Activated naive CD4-positive, alpha-beta T cell treated with anti-CD3 and anti-CD28 coated beads, Interleukin-2, amount 50 U/mL, for 72 hours (primary cell): ENCODE measurements at regions not wholly inside any gene's neighbourhood (a gene's known extent, or its start where the extent isn't known, plus 50 kb on each side); places are given as distances from the start of the nearest gene placed in this dataset.

ENCODE experiments used
- ATAC-seq, 2 donors: fragments of 150-1000 bp; cut with Tn5 transposase; 2 replicates each; pipeline ENCODE4 v1.10.0; 2021; ENCODE audit warnings: mild to moderate bottlenecking in 2 of 2, moderate library complexity in 2 of 2
- DNase-seq, 2 donors: peaks; one replicate each; pipeline ENCODE4 v3.0.0; 2021 to 2022; ENCODE audit warnings: low spot score in 2 of 2
- H3K27ac Mint-ChIP-seq, 2 donors: one replicate each; pipeline ENCODE4 v1.8.0; 2022; ENCODE audit warnings: mild to moderate bottlenecking in 2 of 2, mixed read lengths in 2 of 2
- H3K36me3 Mint-ChIP-seq, 2 donors: one replicate each; pipeline ENCODE4 v1.8.0; 2022; ENCODE audit warnings: mixed read lengths in 2 of 2
- H3K9me3 Mint-ChIP-seq, 2 donors: one replicate each; pipeline ENCODE4 v1.8.0; 2022; ENCODE audit warnings: mixed read lengths in 2 of 2

DNA sequence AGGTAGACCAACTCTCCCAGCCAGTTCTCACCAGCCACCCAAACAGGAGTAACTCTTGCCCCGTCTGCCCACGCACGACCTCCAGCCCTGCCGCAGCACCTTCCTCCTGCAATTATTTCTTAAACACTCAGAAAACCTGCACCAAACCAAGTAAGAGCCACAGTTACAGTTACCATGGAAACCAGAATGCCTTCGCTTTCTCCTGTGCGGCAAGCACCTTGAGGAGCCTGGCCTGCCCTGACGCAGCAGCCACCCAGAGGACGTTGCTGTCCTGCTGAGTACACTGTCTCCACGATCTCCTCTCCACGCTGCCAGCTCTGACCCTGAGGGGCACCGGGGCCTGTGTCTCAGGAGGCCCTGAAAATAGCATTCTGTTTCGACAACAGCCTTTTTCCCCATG, 94.3 kb upstream of the SMIM21 start:
- Mint-ChIP-seq H3K27ac (no peak overlapping the region), H3K36me3 (no peaks in the 10 kb centered on the region), H3K9me3 (no peaks in the 10 kb centered on the region)
- ATAC-seq (no peak), DNase-seq (no peak)

DNA sequence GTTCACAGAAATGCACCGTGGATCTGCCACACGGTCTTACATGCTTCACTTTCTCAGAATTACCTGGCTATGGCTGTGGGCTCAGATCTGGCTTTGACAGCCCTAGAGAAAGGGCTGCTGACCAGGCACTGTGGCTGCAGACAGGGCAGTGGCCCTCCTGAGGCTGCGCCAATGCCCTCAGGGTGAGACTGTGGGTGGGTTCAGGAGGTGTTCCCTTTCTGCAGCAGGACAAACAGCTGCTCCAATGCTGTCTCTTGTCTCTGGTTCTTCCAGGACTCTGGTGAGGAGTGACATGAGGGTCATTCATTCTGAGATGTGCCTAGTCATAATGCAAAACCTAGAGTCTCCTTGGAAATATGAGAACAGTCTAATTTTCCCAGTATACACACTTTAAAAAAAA, 90.5 kb upstream of the SMIM21 start:
- Mint-ChIP-seq H3K36me3 (no peaks in the 10 kb centered on the region), H3K9me3 (no peaks in the 10 kb centered on the region), H3K27ac (no peak overlapping the region)
- no peak for DNase-seq
- no peak for ATAC-seq

DNA sequence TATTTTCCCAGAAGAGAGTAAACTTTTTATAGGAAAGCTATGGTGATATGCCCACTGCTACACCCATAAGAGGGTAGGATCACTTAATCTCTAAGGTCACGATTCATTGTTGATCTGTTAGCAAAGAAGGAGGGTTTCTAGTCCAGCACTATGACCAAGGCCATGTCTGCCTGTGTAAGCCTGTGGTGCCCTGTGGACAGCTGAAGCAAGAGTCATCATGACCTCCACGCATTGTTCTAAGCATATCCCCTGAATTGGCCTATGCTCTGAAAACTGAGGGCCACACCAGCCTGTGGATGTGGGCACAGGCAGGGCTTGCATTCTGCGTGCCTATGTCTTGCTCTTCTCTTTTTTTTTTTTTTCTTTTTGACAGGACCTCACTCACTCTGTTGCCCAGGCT, 89.8 kb upstream of the SMIM21 start:
- Mint-ChIP-seq H3K9me3 (peaks cover 1 to 6% of the 10 kb centered on the region in 2 donors), H3K36me3 (peaks cover 5 to 6% of the 10 kb centered on the region in 2 donors), H3K27ac (no peak overlapping the region)
- DNase-seq (no peak), ATAC-seq (no peak)

DNA sequence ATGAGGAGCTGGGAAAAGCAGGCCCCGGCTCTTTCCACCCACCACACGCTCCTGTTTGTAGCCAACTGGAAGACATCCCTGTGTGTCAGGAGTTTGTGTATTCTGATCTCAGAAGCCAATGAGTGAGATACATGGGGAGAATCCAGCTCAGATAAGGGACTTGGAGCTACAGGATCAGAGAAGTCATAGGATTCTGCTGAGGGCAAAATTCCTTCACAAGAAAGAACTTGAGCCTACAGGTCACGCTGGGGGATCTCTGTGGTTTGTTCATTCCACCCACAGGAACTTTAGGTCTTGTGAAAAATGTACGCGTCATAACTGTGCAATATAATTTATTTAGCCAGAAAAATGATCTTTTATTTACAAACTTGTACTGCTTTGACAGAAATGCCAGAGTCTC, 80.1 kb upstream of the SMIM21 start:
- Mint-ChIP-seq H3K9me3 (peaks cover 13 to 14% of the 10 kb centered on the region in 2 donors), H3K27ac (no peak overlapping the region), H3K36me3 (peaks cover 13 to 16% of the 10 kb centered on the region in 2 donors)
- DNase-seq (no peak), ATAC-seq (no peak)

DNA sequence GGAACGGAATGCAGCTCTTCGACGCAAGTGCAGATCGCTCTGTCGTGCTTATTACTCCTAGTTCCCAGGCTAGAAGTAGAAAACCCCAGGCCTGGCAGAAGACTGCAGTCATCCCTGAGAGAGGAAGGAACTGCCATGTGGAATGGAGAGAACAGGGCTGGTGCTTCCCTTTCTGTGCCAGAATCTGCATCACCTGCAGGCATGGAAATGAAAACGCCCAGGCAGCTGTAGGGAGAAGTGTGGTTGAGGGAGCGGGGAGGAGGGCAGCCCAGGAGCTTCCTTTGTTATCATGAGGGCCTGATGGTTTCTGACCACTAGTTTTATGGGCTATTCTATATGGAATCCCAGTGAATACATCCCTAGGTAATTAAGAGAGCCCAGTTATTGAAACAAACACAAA, 79.4 kb upstream of the SMIM21 start:
- no peak for ATAC-seq
- peaks cover 7 to 8% of the 10 kb centered on the region in 2 donors for H3K9me3 Mint-ChIP-seq
- no peak for DNase-seq
- no peak overlapping the region for H3K27ac Mint-ChIP-seq
- H3K36me3 Mint-ChIP-seq: peaks cover 6 to 10% of the 10 kb centered on the region in 2 donors

DNA sequence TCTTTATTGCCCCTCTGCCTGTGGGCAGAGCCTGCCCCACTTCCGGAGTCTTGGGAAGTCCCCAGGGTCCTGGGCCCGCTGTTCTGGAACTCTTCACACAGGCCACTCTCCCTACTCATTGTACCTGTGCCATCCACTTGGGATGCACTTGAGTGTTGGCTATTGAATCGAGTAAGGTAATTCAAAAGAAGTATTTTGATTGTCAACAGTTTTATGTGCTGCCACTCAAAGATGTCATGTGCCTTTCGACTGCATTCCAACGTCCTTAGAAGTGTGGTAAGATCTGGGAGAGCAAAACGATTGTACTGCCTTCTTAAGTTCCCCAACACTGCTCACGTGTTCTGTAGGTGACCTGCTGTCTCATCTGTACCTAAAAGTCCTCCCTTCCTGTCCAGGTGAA, 77.0 kb upstream of the SMIM21 start:
- ATAC-seq (no peak), DNase-seq (no peak)
- no peaks in the 10 kb centered on the region for H3K36me3 Mint-ChIP-seq
- H3K9me3 Mint-ChIP-seq: no peaks in the 10 kb centered on the region
- no peak overlapping the region for H3K27ac Mint-ChIP-seq

DNA sequence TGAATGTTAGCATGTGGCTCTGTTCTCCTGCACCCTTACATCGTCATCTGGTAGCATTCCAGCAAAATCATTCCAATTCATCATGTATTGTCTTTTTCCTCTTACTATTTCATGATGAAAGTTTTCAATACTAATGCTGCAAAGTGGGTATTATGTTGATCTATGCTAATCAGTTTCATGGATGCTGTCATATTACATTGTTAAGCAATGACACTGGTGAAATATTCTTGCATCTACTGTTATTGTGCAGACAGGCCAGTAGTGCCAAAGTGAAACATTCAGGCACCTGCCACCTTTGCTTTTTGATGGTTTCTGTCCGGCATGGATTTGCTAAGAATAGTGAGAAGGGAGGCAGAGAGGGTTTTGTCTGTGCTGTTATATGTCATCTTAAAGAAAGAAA, 76.1 kb upstream of the SMIM21 start:
- DNase-seq (no peak), ATAC-seq (no peak)
- Mint-ChIP-seq H3K27ac (no peak overlapping the region), H3K36me3 (no peaks in the 10 kb centered on the region), H3K9me3 (no peaks in the 10 kb centered on the region)

DNA sequence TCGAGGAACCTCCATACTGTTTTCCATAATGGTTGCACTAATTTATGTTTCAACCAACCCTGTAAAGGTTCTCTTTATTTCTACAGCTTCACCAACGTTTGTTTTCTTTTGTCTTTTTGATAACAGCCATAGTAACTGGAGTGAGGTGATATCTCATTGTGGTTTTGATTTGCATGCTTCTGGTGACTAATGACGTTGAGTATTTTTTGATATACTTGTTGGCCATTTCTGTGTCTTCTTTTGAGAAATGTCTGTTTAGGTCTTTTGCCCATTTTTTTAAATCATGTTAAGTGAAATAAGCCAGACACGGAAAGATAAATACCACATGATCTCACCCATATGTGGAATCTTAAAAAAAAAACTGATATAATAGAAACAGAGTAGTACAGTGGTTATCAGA, 74.8 kb upstream of the SMIM21 start:
- Mint-ChIP-seq H3K9me3 (no peaks in the 10 kb centered on the region), H3K36me3 (no peaks in the 10 kb centered on the region), H3K27ac (no peak overlapping the region)
- DNase-seq (no peak), ATAC-seq (no peak)

DNA sequence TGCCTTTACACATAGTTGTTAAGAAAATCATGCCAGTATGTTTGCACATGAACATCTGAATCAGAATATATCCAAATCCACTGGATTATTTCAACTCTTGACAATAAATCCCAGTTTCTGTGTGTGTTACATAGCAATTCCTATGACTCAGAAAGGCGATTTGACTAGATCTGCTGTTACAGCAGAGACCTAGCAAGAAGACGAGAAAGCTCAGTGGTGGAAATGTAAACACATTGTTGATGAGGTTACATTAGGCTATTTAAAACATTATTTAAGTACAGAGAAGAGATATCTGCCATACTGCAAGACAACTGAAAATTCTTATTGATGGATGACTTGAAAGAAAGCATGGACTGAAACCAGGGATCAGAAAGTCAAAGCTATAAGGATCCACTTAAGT, 73.0 kb upstream of the SMIM21 start:
- no peak overlapping the region for H3K27ac Mint-ChIP-seq
- H3K36me3 Mint-ChIP-seq: no peaks in the 10 kb centered on the region
- DNase-seq (no peak), ATAC-seq (no peak)
- no peaks in the 10 kb centered on the region for H3K9me3 Mint-ChIP-seq

DNA sequence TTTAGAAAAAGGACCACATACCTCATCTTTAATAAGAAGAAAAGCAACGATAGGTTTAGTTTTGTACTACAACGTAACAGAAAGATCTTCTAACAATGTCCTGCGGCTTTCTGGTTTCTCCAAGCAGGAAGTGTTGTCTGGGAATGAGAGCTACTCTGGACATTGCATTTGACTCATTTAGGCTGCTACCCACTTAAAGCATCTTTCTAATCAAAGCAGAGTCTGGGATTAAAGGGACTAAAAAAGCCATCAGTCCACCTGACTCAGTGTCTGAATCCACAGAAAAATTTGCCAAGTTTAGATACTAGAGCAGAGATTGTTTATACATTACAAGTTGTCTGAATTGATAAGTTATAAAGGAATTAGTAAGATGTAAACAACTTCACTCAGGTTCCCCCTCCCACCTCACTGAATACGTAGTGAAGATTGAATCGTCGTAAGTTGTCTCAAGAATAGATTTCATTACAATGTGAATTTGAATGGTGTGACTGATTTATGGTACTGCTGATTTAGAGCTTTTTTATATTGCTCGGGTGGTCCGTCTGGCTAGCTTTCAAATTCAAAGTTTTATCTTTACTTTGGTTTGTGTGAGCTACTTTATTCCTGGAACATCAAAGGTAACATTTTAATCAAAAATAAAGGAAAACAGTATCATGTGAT, 70.2 kb upstream of the SMIM21 start:
- no peaks in the 10 kb centered on the region for H3K36me3 Mint-ChIP-seq
- H3K27ac Mint-ChIP-seq: no peak overlapping the region
- ATAC-seq: no peak

DNA sequence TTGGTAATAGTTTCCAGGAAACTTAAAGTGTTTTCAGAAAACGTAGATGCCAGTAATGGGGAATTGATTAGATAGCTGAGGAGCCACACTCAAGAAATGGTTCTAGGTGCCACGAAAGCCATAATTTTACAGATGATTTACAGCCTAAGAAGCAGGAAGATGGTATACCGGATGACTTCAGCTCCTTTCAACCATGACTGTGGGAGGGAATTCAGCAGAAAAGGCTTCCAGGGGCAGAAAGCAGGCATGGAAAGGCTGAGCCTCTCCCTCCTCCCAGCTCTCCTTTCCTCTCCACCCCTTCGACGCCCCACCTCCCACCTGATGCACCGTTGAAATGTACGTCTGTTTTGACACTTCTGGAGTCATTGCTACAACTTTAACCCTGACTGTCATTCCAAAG, 68.6 kb upstream of the SMIM21 start:
- ATAC-seq (no peak), DNase-seq (no peak)
- Mint-ChIP-seq H3K27ac (no peak overlapping the region), H3K36me3 (no peaks in the 10 kb centered on the region), H3K9me3 (no peaks in the 10 kb centered on the region)

More for the DNA sequence above, 70.2 kb upstream of the SMIM21 start:
- H3K9me3 Mint-ChIP-seq: no peaks in the 10 kb centered on the region
- no peak for DNase-seq

DNA sequence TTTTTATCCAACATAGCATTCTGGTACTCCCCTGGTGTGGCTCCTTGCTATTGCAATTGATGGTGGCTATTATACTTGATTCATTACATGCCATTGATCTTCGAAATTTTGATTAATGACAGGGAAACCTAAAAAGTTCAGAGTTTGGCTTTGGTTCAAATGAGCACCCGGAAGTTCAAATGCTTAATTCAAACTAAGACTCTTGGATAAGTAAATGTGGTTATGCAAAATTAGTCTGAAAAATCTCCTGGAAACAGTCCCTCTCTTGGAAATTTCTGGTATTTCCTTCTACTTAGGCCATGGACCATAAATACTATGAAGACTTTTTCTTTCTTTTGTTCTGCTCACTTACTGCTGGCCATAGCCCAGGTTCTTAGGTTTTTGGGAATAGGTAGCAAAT, 65.3 kb upstream of the SMIM21 start:
- ATAC-seq (no peak), DNase-seq (no peak)
- no peaks in the 10 kb centered on the region for H3K36me3 Mint-ChIP-seq
- no peaks in the 10 kb centered on the region for H3K9me3 Mint-ChIP-seq
- H3K27ac Mint-ChIP-seq: no peak overlapping the region

DNA sequence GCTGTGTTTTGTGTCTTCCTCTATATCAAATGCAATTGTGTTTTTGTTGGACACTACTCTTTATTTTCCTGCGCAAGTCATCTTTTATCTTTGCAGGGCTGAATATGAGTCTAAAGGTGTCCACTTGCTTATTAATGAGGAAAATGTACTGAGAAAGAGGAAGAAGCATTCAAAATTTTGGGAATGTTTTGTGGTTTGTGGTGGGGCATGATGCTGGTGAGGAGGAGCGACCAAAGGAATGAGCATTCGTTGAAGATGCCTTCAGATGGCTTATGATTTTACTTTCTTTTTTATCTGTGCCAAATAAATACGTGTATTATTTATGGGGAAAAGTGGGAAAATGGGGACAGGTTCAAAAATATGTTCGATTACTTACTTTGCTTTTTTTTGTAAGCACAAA, 63.9 kb upstream of the SMIM21 start:
- no peaks in the 10 kb centered on the region for H3K36me3 Mint-ChIP-seq
- no peak for ATAC-seq
- no peaks in the 10 kb centered on the region for H3K9me3 Mint-ChIP-seq

DNA sequence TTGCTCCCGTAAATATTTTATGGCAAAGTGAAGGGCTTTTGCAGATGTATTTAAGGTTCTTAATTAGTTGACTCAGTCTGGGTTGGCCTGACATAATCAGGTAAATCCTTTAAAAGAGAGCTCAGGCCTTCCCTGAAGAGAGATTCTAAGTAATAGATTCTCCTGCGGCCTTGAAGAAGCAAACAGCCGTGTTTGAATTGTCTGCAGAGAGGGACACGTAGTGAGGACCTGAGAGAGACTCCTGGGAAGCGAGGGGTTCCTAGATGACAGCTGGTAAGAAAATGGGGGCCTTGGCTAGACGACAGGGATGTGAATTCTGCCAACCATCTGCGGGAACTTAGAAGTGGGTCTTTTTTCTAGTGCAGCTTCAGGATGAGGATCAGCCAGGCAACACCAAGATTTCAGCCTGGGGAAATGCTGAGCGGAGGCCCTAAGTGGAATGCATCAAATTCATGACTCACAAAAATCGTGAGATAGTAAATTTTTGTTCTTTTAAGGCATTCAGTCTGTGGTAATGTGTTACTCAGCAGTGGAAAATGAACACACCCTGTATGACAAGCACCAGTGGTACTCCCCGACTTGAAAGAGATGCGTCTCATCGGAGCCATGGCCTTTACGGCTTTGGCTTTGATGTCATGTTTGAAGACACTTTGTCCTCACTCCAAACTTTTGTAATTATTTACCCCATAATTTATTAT, 62.1 kb upstream of the SMIM21 start:
- ATAC-seq: no peak
- H3K27ac Mint-ChIP-seq: no peak overlapping the region
- no peaks in the 10 kb centered on the region for H3K9me3 Mint-ChIP-seq
- H3K36me3 Mint-ChIP-seq: no peaks in the 10 kb centered on the region
- no peak for DNase-seq

More for the DNA sequence above, 63.9 kb upstream of the SMIM21 start:
- DNase-seq: no peak
- no peak overlapping the region for H3K27ac Mint-ChIP-seq

DNA sequence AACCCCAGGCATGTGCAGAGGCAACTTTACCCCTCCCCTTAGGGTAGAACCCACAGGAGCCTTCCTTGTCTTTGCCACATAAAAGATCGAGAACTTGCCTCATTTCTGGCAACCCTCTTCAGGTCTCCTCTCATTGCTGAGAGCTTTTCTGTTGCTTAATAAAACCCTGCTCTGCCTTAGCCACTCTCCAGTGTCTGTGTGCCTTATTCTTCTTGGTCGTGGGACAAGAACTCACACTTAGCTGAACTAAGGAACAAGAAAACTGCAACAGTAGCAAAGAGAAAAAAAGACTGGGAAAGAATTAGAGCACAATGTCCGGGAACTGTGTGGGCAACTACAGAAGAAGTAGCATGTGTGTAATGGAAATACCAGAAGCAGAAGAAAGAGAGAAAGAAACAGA, 56.2 kb upstream of the SMIM21 start:
- Mint-ChIP-seq H3K9me3 (peaks cover 5 to 10% of the 10 kb centered on the region in 2 donors), H3K36me3 (peaks cover 4 to 6% of the 10 kb centered on the region in 2 donors), H3K27ac (no peak overlapping the region)
- no peak for ATAC-seq
- no peak for DNase-seq

DNA sequence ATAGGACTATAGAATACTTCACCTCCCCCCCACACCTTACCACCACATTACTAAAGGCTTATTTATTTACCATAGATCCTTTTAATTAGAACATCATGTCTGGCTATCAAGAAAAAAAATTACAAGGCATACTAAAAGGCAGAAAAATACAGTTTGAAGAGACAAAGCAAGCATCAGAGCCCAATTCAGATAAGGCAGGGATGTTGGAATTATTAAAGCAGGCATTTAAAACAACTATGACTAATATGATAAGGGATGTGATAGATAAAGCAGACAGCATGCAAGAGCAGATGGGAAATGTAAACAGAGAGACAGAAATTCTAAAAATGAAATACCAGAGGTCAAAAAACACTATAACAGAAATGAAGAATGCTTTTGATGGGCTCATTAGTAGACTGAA, 55.4 kb upstream of the SMIM21 start:
- ATAC-seq (no peak), DNase-seq (no peak)
- Mint-ChIP-seq H3K27ac (no peak overlapping the region), H3K9me3 (peaks cover 5 to 10% of the 10 kb centered on the region in 2 donors), H3K36me3 (peaks cover 4 to 6% of the 10 kb centered on the region in 2 donors)

DNA sequence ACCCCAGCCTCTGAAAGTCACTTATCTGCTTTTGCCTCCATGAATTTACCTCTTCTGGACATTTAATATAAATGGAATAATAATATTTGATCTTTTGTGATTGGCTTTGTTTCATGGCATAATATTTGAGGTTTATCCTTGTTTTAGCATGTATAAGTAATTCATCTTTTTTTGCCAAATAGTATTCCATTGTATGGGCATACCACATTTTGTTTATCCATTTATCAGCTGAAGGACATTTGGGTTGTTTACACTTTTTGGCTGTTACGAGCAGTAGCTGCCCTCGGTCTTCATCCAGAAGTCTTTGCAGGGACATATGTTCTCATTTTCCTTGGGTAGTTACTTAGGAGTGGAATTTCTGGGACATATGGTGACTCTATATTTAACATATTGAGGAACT, 53.0 kb upstream of the SMIM21 start:
- DNase-seq (no peak), ATAC-seq (no peak)
- peaks cover 4 to 6% of the 10 kb centered on the region in 2 donors for H3K36me3 Mint-ChIP-seq
- no peak overlapping the region for H3K27ac Mint-ChIP-seq
- H3K9me3 Mint-ChIP-seq: peaks cover 5 to 10% of the 10 kb centered on the region in 2 donors
